Neural crest cell (in vitro differentiated cells): ENCODE measurements at regions not wholly inside any gene's neighbourhood (a gene's known extent, or its start where the extent isn't known, plus 50 kb on each side); places are given as distances from the start of the nearest gene placed in this dataset.
A peak's percentile ranks its signal among the peaks of the same experiment; 100 is the strongest.

Experiments
- DNase-seq: peaks from one replicate; pipeline ENCODE4 v3.0.0; 2021; ENCODE audit warnings: low read depth, mixed read lengths, low spot score
- H3K27ac Mint-ChIP-seq: one replicate; pipeline ENCODE4 v1.8.0; 2021; ENCODE audit warnings: mild to moderate bottlenecking, mixed read lengths; ENCODE audit not compliant: unreplicated experiment
- H3K27me3 Mint-ChIP-seq: 2 replicates; pipeline ENCODE4 v1.8.0; 2021; ENCODE audit warnings: low read depth, mild to moderate bottlenecking, mixed read lengths
- H3K36me3 Mint-ChIP-seq: 2 replicates; pipeline ENCODE4 v1.8.0; 2021; ENCODE audit warnings: low read depth, mild to moderate bottlenecking, mixed read lengths
- H3K4me1 Mint-ChIP-seq: 2 replicates; pipeline ENCODE4 v1.8.0; 2021; ENCODE audit warnings: mixed read lengths
- H3K4me3 Mint-ChIP-seq: one replicate; pipeline ENCODE4 v1.8.0; 2021; ENCODE audit warnings: mild to moderate bottlenecking, mixed read lengths
- H3K9me3 Mint-ChIP-seq: 2 replicates; pipeline ENCODE4 v1.8.0; 2021; ENCODE audit warnings: mixed read lengths
- TF ChIP-seq, protein P1 (sequence below): fragments of 200-600 bp; sonication (generic); conservative IDR thresholded peaks from 2 replicates; pipeline ENCODE4 v1.5.0; 2021; ENCODE audit warnings: antibody characterized with exemption, mild to moderate bottlenecking

- no peak overlapping the region for H3K4me3 Mint-ChIP-seq
- H3K36me3 Mint-ChIP-seq, result no peaks in the 10 kb centered on the region
- TF ChIP-seq, protein P1, sequence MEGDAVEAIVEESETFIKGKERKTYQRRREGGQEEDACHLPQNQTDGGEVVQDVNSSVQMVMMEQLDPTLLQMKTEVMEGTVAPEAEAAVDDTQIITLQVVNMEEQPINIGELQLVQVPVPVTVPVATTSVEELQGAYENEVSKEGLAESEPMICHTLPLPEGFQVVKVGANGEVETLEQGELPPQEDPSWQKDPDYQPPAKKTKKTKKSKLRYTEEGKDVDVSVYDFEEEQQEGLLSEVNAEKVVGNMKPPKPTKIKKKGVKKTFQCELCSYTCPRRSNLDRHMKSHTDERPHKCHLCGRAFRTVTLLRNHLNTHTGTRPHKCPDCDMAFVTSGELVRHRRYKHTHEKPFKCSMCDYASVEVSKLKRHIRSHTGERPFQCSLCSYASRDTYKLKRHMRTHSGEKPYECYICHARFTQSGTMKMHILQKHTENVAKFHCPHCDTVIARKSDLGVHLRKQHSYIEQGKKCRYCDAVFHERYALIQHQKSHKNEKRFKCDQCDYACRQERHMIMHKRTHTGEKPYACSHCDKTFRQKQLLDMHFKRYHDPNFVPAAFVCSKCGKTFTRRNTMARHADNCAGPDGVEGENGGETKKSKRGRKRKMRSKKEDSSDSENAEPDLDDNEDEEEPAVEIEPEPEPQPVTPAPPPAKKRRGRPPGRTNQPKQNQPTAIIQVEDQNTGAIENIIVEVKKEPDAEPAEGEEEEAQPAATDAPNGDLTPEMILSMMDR, result no peak
- peaks cover 29% of the 10 kb centered on the region for H3K4me1 Mint-ChIP-seq
- peaks cover 10% of the 10 kb centered on the region for H3K27me3 Mint-ChIP-seq
- no peak overlapping the region for H3K27ac Mint-ChIP-seq
- H3K9me3 Mint-ChIP-seq, result peaks cover 6% of the 10 kb centered on the region
- DNase-seq, result no peak
Measured at GRCh38 chr16:86893506-86893905, 315.2 kb downstream of the FOXL1 start.

- Mint-ChIP-seq H3K9me3 (peaks cover 2% of the 10 kb centered on the region), H3K27ac (no peak overlapping the region), H3K4me1 (peaks cover 35% of the 10 kb centered on the region), H3K36me3 (no peaks in the 10 kb centered on the region), H3K27me3 (peaks cover 10% of the 10 kb centered on the region), H3K4me3 (no peak overlapping the region)
- DNase-seq, result no peak
- TF ChIP-seq, protein P1, result no peak
Measured at GRCh38 chr16:86894029-86894567, 315.7 kb downstream of the FOXL1 start.

DNA sequence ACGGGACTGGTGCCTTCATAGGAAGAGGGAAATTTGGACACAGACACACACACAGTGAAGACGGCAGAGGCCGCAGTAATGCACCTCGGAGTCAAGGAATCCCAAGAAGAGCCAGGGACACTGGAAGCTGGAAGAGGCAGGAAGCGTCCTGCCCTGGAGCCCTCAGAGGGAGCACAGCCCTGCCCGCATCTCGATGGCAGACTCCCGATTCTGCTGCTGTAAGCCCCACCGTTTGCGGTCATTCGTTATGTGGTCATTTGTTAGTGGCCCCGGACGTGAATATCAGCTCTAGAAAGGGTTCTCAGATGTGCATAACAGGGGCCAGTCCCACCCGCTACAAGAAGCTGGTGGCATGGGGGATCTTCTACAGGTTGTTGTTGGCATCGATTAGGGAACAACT, 316.6 kb downstream of the FOXL1 start:
- peaks cover 10% of the 10 kb centered on the region for H3K27me3 Mint-ChIP-seq
- no peaks in the 10 kb centered on the region for H3K36me3 Mint-ChIP-seq
- peaks cover 41% of the 10 kb centered on the region for H3K4me1 Mint-ChIP-seq
- H3K27ac Mint-ChIP-seq, result no peak overlapping the region
- TF ChIP-seq, protein P1, result no peak
- H3K9me3 Mint-ChIP-seq, result peaks cover 2% of the 10 kb centered on the region
- no peak overlapping the region for H3K4me3 Mint-ChIP-seq
- no peak for DNase-seq

DNA sequence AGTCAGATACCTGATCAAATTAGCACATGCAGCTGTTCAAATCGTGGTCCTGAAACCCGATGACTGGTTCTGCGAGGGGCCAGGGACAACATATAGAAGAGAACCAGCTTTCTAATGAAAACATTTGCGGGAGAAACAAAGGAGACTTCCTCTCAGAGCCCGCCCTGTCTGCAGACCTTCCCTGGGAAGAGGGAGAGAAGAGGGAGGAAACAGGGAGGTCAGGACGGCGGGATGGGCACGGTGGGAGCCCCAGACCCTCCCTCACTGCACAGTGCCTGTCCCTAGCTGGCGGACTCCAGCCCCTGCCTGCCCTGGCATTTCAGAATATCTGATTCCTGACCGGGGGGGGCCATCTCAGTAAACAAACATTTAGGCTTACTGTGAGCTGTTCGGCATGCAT, 317.3 kb downstream of the FOXL1 start:
- DNase-seq, result no peak
- Mint-ChIP-seq H3K4me1 (peaks cover 41% of the 10 kb centered on the region), H3K4me3 (no peak overlapping the region), H3K27ac (no peak overlapping the region), H3K27me3 (peaks cover 10% of the 10 kb centered on the region), H3K9me3 (no peaks in the 10 kb centered on the region), H3K36me3 (no peaks in the 10 kb centered on the region)
- TF ChIP-seq, protein P1, result no peak

DNA sequence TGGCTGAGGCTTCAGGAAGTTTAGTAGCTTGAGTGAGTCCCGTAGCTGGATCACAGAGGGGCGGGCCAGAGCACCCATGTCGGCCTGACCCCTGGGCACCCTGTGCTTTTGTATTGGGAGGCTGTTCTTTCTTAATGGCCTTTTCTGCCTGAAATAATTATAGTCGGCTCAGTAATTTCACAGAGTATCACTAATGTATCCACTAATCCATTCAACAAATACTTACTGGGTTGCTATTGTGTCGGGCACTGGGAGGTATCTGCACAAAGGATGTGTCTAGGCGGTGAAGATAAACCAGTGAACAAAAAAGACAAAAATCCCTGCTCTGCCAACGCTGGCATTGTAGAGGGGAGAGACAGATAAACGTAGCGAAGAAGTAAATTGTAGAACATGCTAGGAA, 318.6 kb downstream of the FOXL1 start:
- Mint-ChIP-seq H3K36me3 (no peaks in the 10 kb centered on the region), H3K4me3 (no peak overlapping the region), H3K27me3 (peaks cover 10% of the 10 kb centered on the region), H3K27ac (peak overlapping the region; percentile 28), H3K4me1 (peaks cover 41% of the 10 kb centered on the region), H3K9me3 (no peaks in the 10 kb centered on the region)
- no peak for DNase-seq
- TF ChIP-seq, protein P1, result no peak

DNA sequence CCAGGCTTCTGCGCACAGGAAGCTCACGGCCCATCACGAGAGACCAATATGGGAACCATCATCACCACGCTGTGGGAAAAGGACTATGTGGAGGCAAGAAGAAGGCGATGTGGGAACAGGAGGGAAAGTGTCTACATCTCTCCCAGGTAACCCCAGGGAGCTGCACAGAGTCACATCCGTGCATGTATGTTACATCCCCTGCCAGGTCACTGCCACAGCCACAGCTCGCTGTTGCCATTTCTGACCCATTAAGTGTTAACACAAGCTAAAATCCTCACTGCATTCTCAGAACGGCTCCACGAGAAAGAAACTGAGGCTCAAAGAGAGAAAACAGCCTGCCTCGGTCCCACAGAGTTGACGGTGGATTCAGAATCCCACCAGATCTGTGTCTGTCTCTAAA, 319.1 kb downstream of the FOXL1 start:
- no peak overlapping the region for H3K27ac Mint-ChIP-seq
- TF ChIP-seq, protein P1, result no peak
- no peak for DNase-seq
- H3K36me3 Mint-ChIP-seq, result no peaks in the 10 kb centered on the region
- peaks cover 10% of the 10 kb centered on the region for H3K27me3 Mint-ChIP-seq
- H3K4me3 Mint-ChIP-seq, result no peak overlapping the region
- H3K4me1 Mint-ChIP-seq, result peaks cover 41% of the 10 kb centered on the region
- H3K9me3 Mint-ChIP-seq, result no peaks in the 10 kb centered on the region
